Ishikawa (cell line): ENCODE measurements at regions not wholly inside any gene's neighbourhood (a gene's known extent, or its start where the extent isn't known, plus 50 kb on each side); places are given as distances from the start of the nearest gene placed in this dataset.

Source experiments
- CEBPB ChIP-seq: IDR thresholded peaks from 2 replicates; pipeline ENCODE4 v1.6.1; 2012
- CREB1 ChIP-seq: IDR thresholded peaks from 2 replicates; pipeline ENCODE4 v1.6.1; 2012; ENCODE audit warnings: low read depth
- EGR1 ChIP-seq: IDR thresholded peaks from 2 replicates; pipeline ENCODE4 v1.6.1; 2012
- EP300 ChIP-seq: IDR thresholded peaks from 2 replicates; pipeline ENCODE4 v1.6.1; 2012; ENCODE audit warnings: borderline replicate concordance
- FOXM1 ChIP-seq: IDR thresholded peaks from 2 replicates; pipeline ENCODE4 v1.6.1; 2012; ENCODE audit warnings: low read depth, borderline replicate concordance
- MAX ChIP-seq: IDR thresholded peaks from 2 replicates; pipeline ENCODE4 v1.6.1; 2012
- NFIC ChIP-seq: IDR thresholded peaks from 2 replicates; pipeline ENCODE4 v1.6.1; 2012
- RAD21 ChIP-seq: IDR thresholded peaks from 2 replicates; pipeline ENCODE4 v1.6.1; 2012; ENCODE audit warnings: low read depth
- REST ChIP-seq: IDR thresholded peaks from 2 replicates; pipeline ENCODE4 v1.6.1; 2012; ENCODE audit warnings: low read depth, mild to moderate bottlenecking
- TAF1 ChIP-seq: IDR thresholded peaks from 2 replicates; pipeline ENCODE4 v1.6.1; 2012; ENCODE audit warnings: low read depth, mild to moderate bottlenecking
- TCF12 ChIP-seq: IDR thresholded peaks from 2 replicates; pipeline ENCODE4 v1.6.1; 2012; ENCODE audit warnings: low read depth
- TEAD4 ChIP-seq: IDR thresholded peaks from 2 replicates; pipeline ENCODE4 v1.6.1; 2012
- USF1 ChIP-seq: IDR thresholded peaks from 2 replicates; pipeline ENCODE4 v1.6.1; 2012
- YY1 ChIP-seq: IDR thresholded peaks from 2 replicates; pipeline ENCODE4 v1.6.1; 2012; ENCODE audit warnings: low read depth
- ZBTB7A ChIP-seq: IDR thresholded peaks from 2 replicates; pipeline ENCODE4 v1.6.1; 2012; ENCODE audit warnings: low read depth

GRCh38 chr14:87811246-87811645 lies 181.7 kb downstream of the GALC start:
- TF ChIP-seq USF1 = no peak
- no peak for TF ChIP-seq TCF12
- no peak for TF ChIP-seq FOXM1
- no peak for TF ChIP-seq EP300
- no peak for TF ChIP-seq REST
- TF ChIP-seq CREB1 = no peak
- no peak for TF ChIP-seq TEAD4
- no peak for TF ChIP-seq NFIC

GRCh38 chr14:87810711-87811110 lies 182.3 kb downstream of the GALC start:
- TF ChIP-seq TCF12 = no peak
- TF ChIP-seq USF1 = peak; percentile 67

- TF ChIP-seq CREB1 (no peak), FOXM1 (no peak), TEAD4 (no peak), RAD21 (no peak), TCF12 (no peak), NFIC (no peak), EP300 (no peak), EGR1 (no peak), MAX (no peak), CEBPB (no peak), REST (no peak), USF1 (no peak), YY1 (no peak), TAF1 (no peak), ZBTB7A (no peak)
These were observed 183.7 kb downstream of the GALC start for GRCh38 chr14:87809261-87809660.

- TF ChIP-seq RAD21 (peak; percentile 27; the same call in 1 of the 2 replicates), TEAD4 (no peak)
These were observed 187.7 kb downstream of the GALC start for GRCh38 chr14:87805315-87805723.

GRCh38 chr14:87800216-87800615 lies 192.8 kb downstream of the GALC start:
- TF ChIP-seq CEBPB = no peak

GRCh38 chr14:87799400-87799799 lies 193.6 kb downstream of the GALC start:
- no peak for TF ChIP-seq REST
- no peak for TF ChIP-seq USF1
- no peak for TF ChIP-seq TCF12
- no peak for TF ChIP-seq FOXM1
- TF ChIP-seq CEBPB = no peak
- TF ChIP-seq MAX = no peak
- no peak for TF ChIP-seq EGR1
- TF ChIP-seq CREB1 = no peak
- no peak for TF ChIP-seq TAF1
- TF ChIP-seq ZBTB7A = no peak
- TF ChIP-seq TEAD4 = no peak
- no peak for TF ChIP-seq NFIC
- TF ChIP-seq EP300 = no peak
- no peak for TF ChIP-seq RAD21
- no peak for TF ChIP-seq YY1
